ENCODE measurements at regions not wholly inside any gene's neighbourhood (a gene's known extent, or its start where the extent isn't known, plus 50 kb on each side); places are given as distances from the start of the nearest gene placed in this dataset.
"Not testable (repeated sequence)": the region's sequence is repeated elsewhere in the genome, so short reads cannot be mapped to it uniquely, and the experiment has no call there.

- DNase-seq: no peak
These were observed 870.6 kb upstream of the LRRC4C start for GRCh38 chr11:42329929-42330565.

DNA sequence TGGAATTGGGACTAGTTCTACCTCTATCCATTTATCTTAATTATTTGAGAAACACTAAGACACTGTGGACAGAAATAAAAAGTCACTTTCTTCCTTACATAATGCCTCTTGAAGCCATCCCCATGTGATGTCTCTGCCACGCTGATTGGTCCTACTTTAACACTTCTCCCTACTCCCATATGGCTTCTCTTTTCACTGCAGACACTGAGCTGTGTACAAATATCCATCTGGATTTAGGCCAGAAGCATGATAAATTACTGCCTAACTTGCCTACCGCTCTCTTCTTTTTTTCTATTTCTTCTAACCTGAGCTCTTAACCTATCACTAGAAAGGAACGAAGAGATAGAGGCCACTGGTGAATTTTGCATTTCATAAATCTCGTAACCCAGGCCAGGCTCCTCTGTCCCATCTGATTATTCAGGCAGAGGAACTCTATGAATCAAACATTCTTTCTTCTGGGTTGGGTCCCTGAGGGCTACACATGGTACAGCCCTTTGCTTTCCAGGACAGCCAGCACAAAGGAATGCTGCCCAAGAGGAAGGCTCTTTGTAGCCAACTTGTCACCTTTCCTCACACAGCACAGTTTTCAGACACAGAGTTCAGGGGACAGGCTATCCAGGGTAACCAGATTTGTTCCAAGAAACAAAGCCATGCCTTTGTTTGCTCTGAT, 878.5 kb upstream of the LRRC4C start:
- no peak for DNase-seq

GRCh38 chr11:42344204-42344792, 884.8 kb upstream of the LRRC4C start:
- DNase-seq: no peak

DNA sequence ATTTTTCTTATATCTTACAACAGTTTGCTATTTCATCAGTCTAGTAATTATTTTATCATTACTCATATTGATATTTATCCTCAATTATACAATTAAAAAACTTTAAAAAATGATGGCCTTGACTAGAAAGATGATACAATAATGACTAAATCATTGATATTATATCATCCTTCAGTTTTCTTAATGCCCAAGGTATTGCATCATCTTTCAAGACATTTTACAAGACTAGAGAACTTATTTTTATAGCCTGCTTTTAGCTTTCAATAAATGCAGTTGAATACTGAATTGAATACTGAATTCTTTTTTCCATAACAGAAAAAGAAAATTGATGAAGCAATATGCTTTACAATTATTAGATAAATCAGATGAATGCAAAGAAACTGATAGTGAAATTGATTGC, 886.5 kb upstream of the LRRC4C start:
- no peak for DNase-seq

DNA sequence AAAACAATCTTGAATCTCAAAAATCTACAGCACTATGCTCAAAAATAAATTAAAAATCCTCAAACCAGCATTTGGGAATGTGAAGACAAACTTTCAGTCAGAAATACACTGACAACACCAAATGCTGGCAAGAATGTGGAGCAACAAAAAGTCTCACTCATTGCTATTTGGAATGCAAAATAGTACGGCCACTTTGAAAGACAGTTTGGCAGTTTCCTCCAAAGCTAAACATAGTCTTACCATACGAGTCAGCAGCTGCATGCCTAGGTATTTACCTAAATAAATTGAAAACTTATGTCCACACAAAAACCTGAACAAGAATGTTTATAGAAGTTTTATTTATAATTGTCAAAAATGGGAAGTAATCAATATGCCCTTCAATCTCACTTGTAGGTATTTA, 904.2 kb upstream of the LRRC4C start:
- DNase-seq: no peak

DNA sequence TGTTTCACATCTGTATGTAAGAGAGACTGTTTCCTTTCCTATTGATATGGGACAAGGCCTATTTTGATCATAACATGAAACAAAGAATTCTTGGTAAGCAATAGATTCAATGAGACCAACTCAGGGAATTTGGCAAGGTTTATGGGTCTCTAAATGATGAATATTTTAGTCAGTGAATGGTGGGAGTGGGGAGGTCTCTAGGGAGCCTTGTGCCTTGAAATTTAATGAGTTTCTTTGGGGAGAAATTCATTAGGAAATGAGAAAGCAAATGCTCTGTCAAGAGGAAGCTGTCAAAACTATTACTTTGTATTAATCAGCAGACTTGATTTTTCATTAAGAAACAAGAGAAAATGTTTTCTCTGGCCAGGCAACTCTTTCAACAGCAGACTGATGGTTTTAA, 921.7 kb upstream of the API5 start:
- DNase-seq: no peak

- DNase-seq: no peak
These were observed 914.3 kb upstream of the API5 start for GRCh38 chr11:42397483-42397882.

GRCh38 chr11:42407341-42407740, 904.5 kb upstream of the API5 start:
- DNase-seq: no peak

DNA sequence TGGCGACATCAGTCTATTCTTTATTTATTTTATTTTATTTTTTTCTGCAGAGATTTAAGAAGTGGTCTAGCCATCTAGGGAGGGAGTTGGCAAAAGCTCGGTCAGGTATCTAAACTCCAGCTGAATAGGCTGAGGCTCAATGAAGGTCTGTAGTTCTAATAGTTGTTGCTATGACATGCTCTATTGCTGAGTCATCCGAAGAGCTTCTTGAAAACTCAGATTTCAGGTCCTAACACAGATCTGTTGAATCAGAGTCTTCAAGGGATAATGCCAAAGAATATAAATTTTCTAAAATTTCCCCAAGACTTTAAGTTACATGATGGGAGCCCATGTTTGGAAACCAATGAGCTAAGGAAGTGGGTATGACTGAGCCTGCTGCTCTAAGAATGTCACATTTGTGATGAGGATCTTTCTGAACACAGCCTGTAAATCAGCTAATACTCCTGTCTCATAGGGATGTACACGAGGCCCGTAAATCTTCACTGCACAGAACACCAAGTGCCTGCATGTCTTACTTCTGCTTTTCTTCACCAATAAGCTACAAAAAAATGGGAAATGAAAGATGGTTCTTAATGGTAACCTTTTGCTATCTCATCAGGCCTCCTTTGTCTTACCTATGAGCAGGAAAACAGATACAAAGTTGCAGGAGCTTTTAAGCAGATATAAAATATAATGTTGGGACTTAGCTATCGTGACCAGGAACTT, 901.4 kb upstream of the API5 start:
- no peak for DNase-seq

- DNase-seq: no peak
These were observed 899.2 kb upstream of the API5 start for GRCh38 chr11:42412590-42412989.

- no peak for DNase-seq
These were observed 894.1 kb upstream of the API5 start for GRCh38 chr11:42417691-42418090.

GRCh38 chr11:42422090-42422489, 889.7 kb upstream of the API5 start:
- no peak for DNase-seq

DNA sequence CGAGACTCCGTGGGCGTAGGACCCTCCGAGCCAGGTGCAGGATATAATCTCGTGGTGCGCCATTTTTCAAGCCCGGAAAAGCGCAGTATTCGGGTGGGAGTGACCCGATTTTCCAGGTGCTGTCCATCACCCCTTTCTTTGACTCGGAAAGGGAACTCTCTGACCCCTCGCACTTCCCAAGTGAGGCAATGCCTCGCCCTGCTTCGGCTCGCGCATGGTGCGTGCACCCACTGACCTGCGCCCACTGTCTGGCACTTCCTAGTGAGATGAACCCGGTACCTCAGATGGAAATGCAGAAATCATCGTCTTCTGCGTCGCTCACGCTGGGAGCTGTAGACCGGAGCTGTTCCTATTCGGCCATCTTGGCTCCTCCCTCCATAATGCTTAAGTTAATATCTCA, 876.9 kb upstream of the API5 start:
- not testable (repeated sequence) for DNase-seq

- no peak for DNase-seq
These were observed 867.4 kb upstream of the API5 start for GRCh38 chr11:42444406-42444805.

DNA sequence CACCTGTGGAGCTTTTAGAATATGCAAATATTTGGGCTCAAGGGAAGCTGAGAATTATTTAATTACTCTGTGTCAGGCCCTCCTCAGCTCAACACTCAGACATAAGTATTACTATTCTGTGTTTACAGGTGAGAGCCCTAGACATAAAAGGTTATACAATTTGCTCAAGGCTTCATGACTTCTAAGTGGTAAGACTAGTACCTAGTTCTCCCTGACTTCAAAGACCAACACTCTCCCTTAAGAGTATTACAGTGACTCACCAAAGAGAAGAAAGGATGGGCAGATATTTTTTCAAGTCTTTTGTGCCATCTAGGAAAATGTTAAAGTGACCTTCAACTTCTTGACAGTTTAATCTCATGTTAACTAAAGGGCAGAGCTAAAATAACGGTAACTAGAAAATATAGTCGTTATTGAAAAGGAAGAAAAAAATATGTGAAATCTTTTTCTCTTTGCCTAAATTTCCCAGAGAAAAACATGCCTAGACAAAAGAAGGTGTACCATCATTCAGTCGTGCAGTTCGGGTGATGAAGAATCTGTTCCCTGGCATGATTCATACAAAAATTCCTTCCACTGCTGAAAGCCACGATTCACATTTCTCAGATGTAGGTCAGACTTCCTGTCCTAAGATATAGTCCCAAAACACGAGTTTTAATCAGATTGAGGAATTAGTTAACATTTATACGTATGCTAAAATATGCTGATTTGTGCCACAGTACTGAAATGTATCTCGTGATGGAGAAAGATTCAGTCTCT, 849.1 kb upstream of the API5 start:
- DNase-seq: no peak

DNA sequence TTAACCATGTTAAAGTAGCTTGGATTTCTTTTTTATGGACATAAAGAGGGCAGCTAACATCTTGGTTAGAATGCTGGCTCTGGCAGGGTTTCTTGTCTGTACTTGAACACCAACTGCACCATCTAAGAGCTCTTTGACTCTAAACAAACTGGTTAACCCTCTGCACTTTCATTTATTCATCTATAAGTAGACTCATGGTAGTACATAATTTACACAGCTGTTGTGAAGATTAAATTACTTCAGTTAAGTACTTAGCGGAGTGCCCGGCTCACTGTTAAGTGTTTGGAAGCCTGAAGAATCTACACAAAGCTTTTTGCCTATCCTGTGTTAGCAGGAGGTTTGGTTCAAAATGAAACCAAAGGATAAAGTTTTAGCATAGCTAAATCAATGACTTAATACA, 846.2 kb upstream of the API5 start:
- DNase-seq: no peak

- no peak for DNase-seq
These were observed 838.7 kb upstream of the API5 start for GRCh38 chr11:42473106-42473505.

GRCh38 chr11:42482822-42483221, 829.0 kb upstream of the API5 start:
- no peak for DNase-seq

DNA sequence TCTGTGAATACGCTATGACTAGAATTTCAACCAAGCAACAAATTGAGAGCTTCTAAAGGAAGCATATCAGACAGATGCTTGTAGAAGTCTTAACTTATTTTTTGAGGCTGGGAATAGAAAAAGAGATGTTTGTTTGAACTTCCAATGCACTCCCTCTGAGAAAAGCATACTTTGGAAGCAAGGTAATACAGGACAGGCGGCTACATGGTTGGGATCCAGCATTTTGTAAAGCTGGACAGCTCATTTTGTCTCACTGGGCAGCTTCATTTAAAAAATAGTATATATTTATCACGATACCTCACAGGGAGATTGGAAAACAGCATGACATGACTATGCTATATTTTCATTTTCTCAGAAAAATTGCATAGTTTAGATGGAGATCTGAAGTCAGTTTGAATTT, 821.3 kb upstream of the API5 start:
- DNase-seq: no peak

- no peak for DNase-seq
These were observed 817.3 kb upstream of the API5 start for GRCh38 chr11:42494459-42494858.

DNA sequence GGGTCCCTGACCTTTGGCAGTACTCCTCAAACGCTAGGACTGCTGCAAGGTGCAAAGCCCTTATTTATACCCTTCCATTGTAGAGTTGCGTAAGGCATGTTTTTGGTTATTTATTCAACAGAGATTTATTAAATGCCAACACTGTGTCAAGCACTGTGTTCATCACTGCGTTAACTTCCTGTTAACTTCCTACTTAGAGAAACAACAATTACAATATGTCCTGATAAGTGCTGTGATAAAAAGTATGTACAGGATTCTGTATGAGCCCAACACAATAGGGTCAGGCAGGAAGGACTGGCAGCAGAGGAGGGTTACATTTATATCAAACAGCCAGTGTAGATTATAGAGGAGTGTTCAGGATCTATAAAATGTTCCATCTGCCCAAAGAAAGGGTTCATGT, 812.8 kb upstream of the API5 start:
- no peak for DNase-seq

- DNase-seq: no peak
These were observed 809.6 kb upstream of the API5 start for GRCh38 chr11:42502151-42502550.

DNA sequence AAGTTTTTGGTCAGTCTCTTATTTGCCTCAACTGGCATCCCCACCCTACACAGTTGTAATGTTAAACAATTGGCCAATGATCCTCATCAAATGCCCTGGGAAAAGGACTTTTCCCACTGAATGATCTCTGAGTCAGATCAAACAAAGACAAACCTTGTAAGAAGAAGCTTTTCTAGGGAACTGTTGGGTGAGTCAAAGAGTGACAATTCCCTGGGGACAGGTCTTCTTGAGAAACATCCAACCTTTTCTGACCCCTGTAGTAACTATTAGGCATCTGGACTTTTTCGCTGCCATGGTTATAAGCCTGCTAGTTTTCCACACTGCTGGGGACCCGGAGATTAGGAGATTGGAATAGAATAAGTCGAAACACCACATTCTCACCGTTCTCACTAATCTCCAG, 789.8 kb upstream of the API5 start:
- DNase-seq: no peak
